NCI-H69 (cell line): ENCODE measurements at regions not wholly inside any gene's neighbourhood (a gene's known extent, or its start where the extent isn't known, plus 50 kb on each side); places are given as distances from the start of the nearest gene placed in this dataset.

Source experiments
- DNase-seq: peaks from one replicate; lab custom pipeline; 2025; lab: John Stamatoyannopoulos, UW

GRCh38 chr10:42973411-42973810 lies 103.5 kb upstream of the RET start:
- no peak for DNase-seq

- no peak for DNase-seq
These were observed 102.8 kb upstream of the RET start for GRCh38 chr10:42973870-42974692.

GRCh38 chr10:42974693-42975002 lies 102.2 kb upstream of the RET start:
- no peak for DNase-seq

GRCh38 chr10:42975005-42975493 lies 101.8 kb upstream of the RET start:
- DNase-seq, result no peak

GRCh38 chr10:42975558-42976340 lies 101.1 kb upstream of the RET start:
- DNase-seq, result no peak

- DNase-seq, result no peak
These were observed 100.4 kb upstream of the RET start for GRCh38 chr10:42976351-42977031.

GRCh38 chr10:42977032-42977416 lies 99.8 kb upstream of the RET start:
- no peak for DNase-seq

GRCh38 chr10:42979181-42979580 lies 97.7 kb upstream of the RET start:
- DNase-seq, result peak; percentile 29

- peak; percentile 32 for DNase-seq
These were observed 97.0 kb upstream of the RET start for GRCh38 chr10:42979721-42980467.

- DNase-seq, result no peak
These were observed 96.1 kb upstream of the RET start for GRCh38 chr10:42980553-42981357.

GRCh38 chr10:42981358-42982236 lies 95.3 kb upstream of the RET start:
- DNase-seq, result no peak

- DNase-seq, result no peak
These were observed 93.9 kb upstream of the RET start for GRCh38 chr10:42982891-42983506.

- DNase-seq, result no peak
These were observed 93.3 kb upstream of the RET start for GRCh38 chr10:42983591-42983990.

GRCh38 chr10:42984035-42984610 lies 92.7 kb upstream of the RET start:
- DNase-seq, result no peak

GRCh38 chr10:42984761-42985325 lies 92.0 kb upstream of the RET start:
- DNase-seq, result no peak

- no peak for DNase-seq
These were observed 91.2 kb upstream of the RET start for GRCh38 chr10:42985436-42986316.

GRCh38 chr10:42986633-42987032 lies 90.2 kb upstream of the RET start:
- no peak for DNase-seq

GRCh38 chr10:42987121-42987541 lies 89.7 kb upstream of the RET start:
- DNase-seq, result no peak
